ENCODE measurements at regions not wholly inside any gene's neighbourhood (a gene's known extent, or its start where the extent isn't known, plus 50 kb on each side); places are given as distances from the start of the nearest gene placed in this dataset.

GRCh38 chr20:63102721-63103375 is 96.1 kb upstream of the BHLHE23 start:
- DNase-seq (ENCODE audit: extremely low spot score, insufficient read length, low read depth) (peak; percentile 45), FAIRE-seq (no peak)

- peak; percentile 66 for FAIRE-seq
These were observed 95.3 kb upstream of the BHLHE23 start for GRCh38 chr20:63101781-63102720.

GRCh38 chr20:63100926-63101699 is 94.3 kb upstream of the BHLHE23 start:
- no peak for DNase-seq (ENCODE audit: extremely low spot score, insufficient read length, low read depth)
- FAIRE-seq, result no peak

More at GRCh38 chr20:63101781-63102720, 95.3 kb upstream of the BHLHE23 start:
- DNase-seq (ENCODE audit: extremely low spot score, insufficient read length, low read depth), result peak; percentile 60

- FAIRE-seq, result no peak
- DNase-seq (ENCODE audit: extremely low spot score, insufficient read length, low read depth), result no peak
These were observed 93.6 kb upstream of the BHLHE23 start for GRCh38 chr20:63100174-63100925.

- DNase-seq (ENCODE audit: extremely low spot score, insufficient read length, low read depth) (no peak), FAIRE-seq (no peak)
These were observed 92.9 kb upstream of the BHLHE23 start for GRCh38 chr20:63099456-63100173.

GRCh38 chr20:63098195-63098810 is 91.5 kb upstream of the BHLHE23 start:
- FAIRE-seq, result no peak
- DNase-seq (ENCODE audit: extremely low spot score, insufficient read length, low read depth), result no peak

GRCh38 chr20:63097336-63097831 is 90.6 kb upstream of the BHLHE23 start:
- DNase-seq (ENCODE audit: extremely low spot score, insufficient read length, low read depth) (no peak), FAIRE-seq (no peak)

GRCh38 chr20:63096681-63097335 is 90.0 kb upstream of the BHLHE23 start:
- FAIRE-seq, result no peak

GRCh38 chr20:63095718-63096654 is 89.2 kb upstream of the BHLHE23 start:
- FAIRE-seq, result no peak

More at GRCh38 chr20:63096681-63097335, 90.0 kb upstream of the BHLHE23 start:
- no peak for DNase-seq (ENCODE audit: extremely low spot score, insufficient read length, low read depth)

GRCh38 chr20:63094767-63095499 is 88.2 kb upstream of the BHLHE23 start:
- FAIRE-seq (no peak), DNase-seq (ENCODE audit: extremely low spot score, insufficient read length, low read depth) (no peak)

More at GRCh38 chr20:63095718-63096654, 89.2 kb upstream of the BHLHE23 start:
- DNase-seq (ENCODE audit: extremely low spot score, insufficient read length, low read depth), result no peak

- DNase-seq (ENCODE audit: extremely low spot score, insufficient read length, low read depth) (no peak), FAIRE-seq (no peak)
These were observed 87.4 kb upstream of the BHLHE23 start for GRCh38 chr20:63093966-63094766.

GRCh38 chr20:63092660-63093215 is 86.0 kb upstream of the BHLHE23 start:
- FAIRE-seq (no peak), DNase-seq (ENCODE audit: extremely low spot score, insufficient read length, low read depth) (no peak)

GRCh38 chr20:63091901-63092659 is 85.3 kb upstream of the BHLHE23 start:
- DNase-seq (ENCODE audit: extremely low spot score, insufficient read length, low read depth) (no peak), FAIRE-seq (no peak)
